Skeletal muscle cell (primary cell): ENCODE measurements at regions not wholly inside any gene's neighbourhood (a gene's known extent, or its start where the extent isn't known, plus 50 kb on each side); places are given as distances from the start of the nearest gene placed in this dataset.

ENCODE experiments used
- DNase-seq: peaks from one replicate; pipeline ENCODE4 v3.0.0-alpha.2; 2010; ENCODE audit warnings: low read depth
- H3K4me3 ChIP-seq: 2 replicates; pipeline ENCODE4 v1.5.1; 2011; ENCODE audit warnings: low read depth, mild to moderate bottlenecking, control low read depth, low read length, moderate library complexity

GRCh38 chr13:100824366-100824765 lies 149.8 kb upstream of the TMTC4 start:
- H3K4me3 ChIP-seq = no peak overlapping the region
- DNase-seq = no peak

GRCh38 chr13:100823448-100823847 lies 148.9 kb upstream of the TMTC4 start:
- no peak overlapping the region for H3K4me3 ChIP-seq
- no peak for DNase-seq

GRCh38 chr13:100822871-100823443 lies 148.4 kb upstream of the TMTC4 start:
- DNase-seq = no peak

GRCh38 chr13:100818711-100819110 lies 144.1 kb upstream of the TMTC4 start:
- no peak for DNase-seq
- H3K4me3 ChIP-seq = no peak overlapping the region

More at GRCh38 chr13:100822871-100823443, 148.4 kb upstream of the TMTC4 start:
- no peak overlapping the region for H3K4me3 ChIP-seq

GRCh38 chr13:100817928-100818327 lies 143.3 kb upstream of the TMTC4 start:
- no peak for DNase-seq
- no peak overlapping the region for H3K4me3 ChIP-seq

GRCh38 chr13:100815476-100816046 lies 141.0 kb upstream of the TMTC4 start:
- DNase-seq = no peak

GRCh38 chr13:100812982-100813584 lies 138.5 kb upstream of the TMTC4 start:
- H3K4me3 ChIP-seq = no peak overlapping the region
- no peak for DNase-seq

More at GRCh38 chr13:100815476-100816046, 141.0 kb upstream of the TMTC4 start:
- H3K4me3 ChIP-seq = no peak overlapping the region

- no peak overlapping the region for H3K4me3 ChIP-seq
- DNase-seq = no peak
These were observed 137.3 kb upstream of the TMTC4 start for GRCh38 chr13:100811928-100812327.

GRCh38 chr13:100811024-100811865 lies 136.7 kb upstream of the TMTC4 start:
- H3K4me3 ChIP-seq = no peak overlapping the region
- no peak for DNase-seq

GRCh38 chr13:100810481-100810880 lies 135.9 kb upstream of the TMTC4 start:
- no peak overlapping the region for H3K4me3 ChIP-seq
- no peak for DNase-seq

GRCh38 chr13:100809856-100810255 lies 135.3 kb upstream of the TMTC4 start:
- DNase-seq = no peak
- H3K4me3 ChIP-seq = no peak overlapping the region

GRCh38 chr13:100809129-100809390 lies 134.5 kb upstream of the TMTC4 start:
- no peak for DNase-seq

GRCh38 chr13:100808330-100809128 lies 133.9 kb upstream of the TMTC4 start:
- no peak for DNase-seq
- H3K4me3 ChIP-seq = no peak overlapping the region

More at GRCh38 chr13:100809129-100809390, 134.5 kb upstream of the TMTC4 start:
- no peak overlapping the region for H3K4me3 ChIP-seq

GRCh38 chr13:100803091-100803490 lies 128.5 kb upstream of the TMTC4 start:
- DNase-seq = no peak
- no peak overlapping the region for H3K4me3 ChIP-seq

GRCh38 chr13:100800283-100800875 lies 125.8 kb upstream of the TMTC4 start:
- DNase-seq = no peak
- no peak overlapping the region for H3K4me3 ChIP-seq

- no peak overlapping the region for H3K4me3 ChIP-seq
- DNase-seq = no peak
These were observed 124.3 kb upstream of the TMTC4 start for GRCh38 chr13:100798739-100799361.

GRCh38 chr13:100797921-100798320 lies 123.3 kb upstream of the TMTC4 start:
- no peak for DNase-seq

GRCh38 chr13:100796463-100796862 lies 121.9 kb upstream of the TMTC4 start:
- DNase-seq = no peak
- H3K4me3 ChIP-seq = no peak overlapping the region

More at GRCh38 chr13:100797921-100798320, 123.3 kb upstream of the TMTC4 start:
- no peak overlapping the region for H3K4me3 ChIP-seq

- no peak overlapping the region for H3K4me3 ChIP-seq
- DNase-seq = no peak
These were observed 120.0 kb upstream of the TMTC4 start for GRCh38 chr13:100794575-100794974.
